HL-60 (cell line): ENCODE measurements at regions not wholly inside any gene's neighbourhood (a gene's known extent, or its start where the extent isn't known, plus 50 kb on each side); places are given as distances from the start of the nearest gene placed in this dataset.

Experiments used
- DNase-seq, 2 experiments: peaks; one replicate each; pipeline ENCODE4 v3.0.0-alpha.2; 2010 to 2020; ENCODE audit warnings: low read depth in 1 of 2, low spot score in 1 of 2
- H3K27ac ChIP-seq: fragments of 250-450 bp; sonication (Bioruptor Pico); replicated peaks from 2 replicates; pipeline ENCODE4 v1.5.1; 2020; ENCODE audit warnings: mild to moderate bottlenecking, moderate library complexity
- H3K27me3 ChIP-seq: fragments of 250-450 bp; sonication (Bioruptor Pico); 2 replicates; pipeline ENCODE4 v1.5.1; 2021; ENCODE audit warnings: mild to moderate bottlenecking, moderate library complexity; ENCODE audit not compliant: insufficient read depth, poor library complexity, severe bottlenecking
- H3K4me3 ChIP-seq: replicated peaks from 2 replicates; pipeline ENCODE4 v1.5.1; 2011; ENCODE audit warnings: mild to moderate bottlenecking, control low read depth, low read length; ENCODE audit not compliant: insufficient read depth
- CTCF ChIP-seq: IDR thresholded peaks from one replicate; pipeline ENCODE4 v1.5.1; 2011; ENCODE audit warnings: low read length, control low read depth, inconsistent platforms; ENCODE audit not compliant: insufficient read depth
- GABPA ChIP-seq: IDR thresholded peaks from 2 replicates; pipeline ENCODE4 v1.6.1; 2012; ENCODE audit warnings: low read depth
- POLR2AphosphoS5 ChIP-seq: IDR thresholded peaks from 2 replicates; pipeline ENCODE4 v1.6.1; 2012; ENCODE audit warnings: low read depth
- REST ChIP-seq: IDR thresholded peaks from 2 replicates; pipeline ENCODE4 v1.6.1; 2012; ENCODE audit warnings: low read depth; ENCODE audit not compliant: insufficient replicate concordance
- SPI1 ChIP-seq: IDR thresholded peaks from 2 replicates; pipeline ENCODE4 v1.6.1; 2012; ENCODE audit warnings: low read depth, mild to moderate bottlenecking, borderline replicate concordance

GRCh38 chr2:149908726-149909683 is 321.4 kb upstream of the MMADHC start:
- no peak for TF ChIP-seq CTCF
- TF ChIP-seq GABPA = no peak
- no peak for TF ChIP-seq SPI1
- no peak for TF ChIP-seq POLR2AphosphoS5
- TF ChIP-seq REST = no peak
- no peak overlapping the region for H3K4me3 ChIP-seq
- DNase-seq = no peak
- no peak overlapping the region for H3K27ac ChIP-seq
- no peaks in the 10 kb centered on the region for H3K27me3 ChIP-seq

- no peak for DNase-seq
- Histone ChIP-seq H3K27ac (no peak overlapping the region), H3K27me3 (peaks cover 2% of the 10 kb centered on the region), H3K4me3 (no peak overlapping the region)
- TF ChIP-seq GABPA (no peak), CTCF (no peak), SPI1 (no peak), POLR2AphosphoS5 (no peak), REST (no peak)
Observed at GRCh38 chr2:149906886-149907285, 319.3 kb upstream of the MMADHC start.

GRCh38 chr2:149904352-149905175 is 317.0 kb upstream of the MMADHC start:
- H3K27ac ChIP-seq = no peak overlapping the region
- DNase-seq = no peak
- TF ChIP-seq CTCF (no peak), SPI1 (no peak), POLR2AphosphoS5 (no peak), REST (no peak), GABPA (no peak)
- peaks cover 5% of the 10 kb centered on the region for H3K27me3 ChIP-seq
- no peak overlapping the region for H3K4me3 ChIP-seq
